GM18508 (cell line): ENCODE measurements at regions not wholly inside any gene's neighbourhood (a gene's known extent, or its start where the extent isn't known, plus 50 kb on each side); places are given as distances from the start of the nearest gene placed in this dataset.
"Not testable (repeated sequence)": the region's sequence is repeated elsewhere in the genome, so short reads cannot be mapped to it uniquely, and the experiment has no call there.

Experiments
- ATAC-seq: cut with Tn5 transposase; IDR thresholded peaks from one replicate; pipeline ENCODE4 v1.9.1; 2021; ENCODE audit warnings: moderate number of reproducible peaks; ENCODE audit not compliant: insufficient read depth, unreplicated experiment

GRCh38 chr9:15047028-15047551 lies 136.9 kb upstream of the FREM1 start:
- no peak for ATAC-seq

- ATAC-seq, result no peak
Measured at GRCh38 chr9:15033316-15033715, 123.1 kb upstream of the FREM1 start.

- ATAC-seq, result no peak
Measured at GRCh38 chr9:15032860-15033259, 122.6 kb upstream of the FREM1 start.

GRCh38 chr9:15021146-15021545 lies 110.9 kb upstream of the FREM1 start:
- no peak for ATAC-seq

- no peak for ATAC-seq
Measured at GRCh38 chr9:15018096-15018637, 107.9 kb upstream of the FREM1 start.

- ATAC-seq, result no peak
Measured at GRCh38 chr9:15010581-15010980, 100.4 kb upstream of the FREM1 start.

- ATAC-seq, result no peak
Measured at GRCh38 chr9:15007698-15008097, 97.5 kb upstream of the FREM1 start.

GRCh38 chr9:14994738-14995137 lies 84.5 kb upstream of the FREM1 start:
- ATAC-seq, result no peak

- ATAC-seq, result no peak
Measured at GRCh38 chr9:14993901-14994554, 83.8 kb upstream of the FREM1 start.

GRCh38 chr9:14993061-14993800 lies 83.0 kb upstream of the FREM1 start:
- ATAC-seq, result peak; percentile 47

- ATAC-seq, result no peak
Measured at GRCh38 chr9:14992516-14992915, 82.3 kb upstream of the FREM1 start.

- ATAC-seq, result peak; percentile 46
Measured at GRCh38 chr9:14992081-14992480, 81.9 kb upstream of the FREM1 start.

- ATAC-seq, result not testable (repeated sequence)
Measured at GRCh38 chr9:14990647-14991046, 80.4 kb upstream of the FREM1 start.

- no peak for ATAC-seq
Measured at GRCh38 chr9:14989811-14990210, 79.6 kb upstream of the FREM1 start.

GRCh38 chr9:14989336-14989735 lies 79.1 kb upstream of the FREM1 start:
- not testable (repeated sequence) for ATAC-seq

GRCh38 chr9:14987858-14988257 lies 77.6 kb upstream of the FREM1 start:
- ATAC-seq, result peak; percentile 62

- no peak for ATAC-seq
Measured at GRCh38 chr9:14985419-14985818, 75.2 kb upstream of the FREM1 start.

- ATAC-seq, result no peak
Measured at GRCh38 chr9:14983599-14983998, 73.4 kb upstream of the FREM1 start.

- no peak for ATAC-seq
Measured at GRCh38 chr9:14981291-14981950, 71.2 kb upstream of the FREM1 start.

GRCh38 chr9:14978022-14979000 lies 68.1 kb upstream of the FREM1 start:
- no peak for ATAC-seq
